ENCODE measurements at regions not wholly inside any gene's neighbourhood (a gene's known extent, or its start where the extent isn't known, plus 50 kb on each side); places are given as distances from the start of the nearest gene placed in this dataset.
"Not testable (repeated sequence)": the region's sequence is repeated elsewhere in the genome, so short reads cannot be mapped to it uniquely, and the experiment has no call there.

DNA sequence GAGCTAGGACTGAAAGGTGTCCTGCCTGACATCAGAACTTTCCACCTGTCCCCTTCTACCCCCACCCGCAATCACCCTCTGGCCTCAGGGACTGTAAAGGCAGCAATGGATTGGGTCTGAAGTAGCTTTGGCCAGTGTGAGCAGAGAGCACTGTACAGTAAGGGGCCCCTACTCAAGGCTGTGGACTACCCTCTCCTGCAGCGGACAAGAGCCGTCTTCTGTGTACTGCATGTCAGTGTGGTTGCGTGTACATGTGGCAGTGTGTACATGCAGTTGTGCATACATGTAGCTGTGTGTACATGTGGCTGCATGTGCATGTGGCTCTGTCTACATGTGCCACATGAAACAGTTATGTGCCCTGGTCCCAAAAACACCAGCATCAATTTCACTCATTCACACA, 205.9 kb upstream of the LINGO1 start:
- no peak for DNase-seq

GRCh38 chr15:77838061-77838460, 205.3 kb upstream of the LINGO1 start:
- DNase-seq = no peak

DNA sequence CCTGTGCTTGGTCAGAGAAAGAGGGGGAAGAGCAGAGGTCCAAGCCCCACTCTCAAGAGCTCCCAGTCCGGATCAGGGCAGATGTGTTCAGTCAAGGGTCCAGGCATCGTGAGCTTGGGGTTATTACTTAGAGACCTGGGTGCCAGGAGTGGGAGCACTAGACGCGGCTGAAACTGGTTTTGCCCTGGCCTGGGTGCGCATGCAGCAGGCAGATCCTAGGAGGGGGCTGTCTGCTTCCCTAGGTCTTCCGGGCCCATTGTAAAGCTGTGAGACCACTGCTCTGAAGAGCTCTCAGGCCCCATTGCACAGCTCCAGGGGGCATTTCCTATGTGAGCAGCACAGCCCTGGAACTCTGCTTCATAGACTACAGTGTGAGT, 204.9 kb upstream of the LINGO1 start:
- no peak for DNase-seq

GRCh38 chr15:77836906-77837648, 204.4 kb upstream of the LINGO1 start:
- no peak for DNase-seq

DNA sequence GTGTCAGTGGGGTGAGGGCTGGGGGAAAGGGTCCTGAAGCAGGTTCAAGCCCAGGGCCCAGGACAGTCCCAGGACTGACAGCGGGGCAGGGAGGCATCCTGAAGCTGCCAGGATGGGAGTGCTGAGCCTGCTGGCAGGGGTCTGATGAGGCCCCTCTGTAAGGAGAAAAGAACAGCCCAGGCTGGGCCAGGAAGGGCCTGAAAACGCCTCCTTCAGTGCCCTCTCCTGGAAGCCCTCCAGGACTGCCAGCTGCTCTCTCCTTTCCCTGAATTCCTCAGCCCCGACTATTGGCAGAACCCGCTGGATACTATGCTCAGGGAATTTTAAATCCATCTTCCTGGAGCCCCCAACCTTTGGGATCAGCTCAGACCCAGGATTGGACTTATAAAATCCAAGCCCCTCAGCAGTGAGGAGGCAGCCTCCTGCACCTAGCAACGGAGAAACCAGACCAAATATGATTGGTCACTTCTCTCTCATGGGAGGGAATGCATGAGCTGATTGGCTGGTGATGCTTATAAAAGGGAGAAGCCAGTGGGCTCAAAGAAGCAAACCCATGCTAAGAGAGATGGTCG, 203.5 kb upstream of the LINGO1 start:
- DNase-seq = no peak

DNA sequence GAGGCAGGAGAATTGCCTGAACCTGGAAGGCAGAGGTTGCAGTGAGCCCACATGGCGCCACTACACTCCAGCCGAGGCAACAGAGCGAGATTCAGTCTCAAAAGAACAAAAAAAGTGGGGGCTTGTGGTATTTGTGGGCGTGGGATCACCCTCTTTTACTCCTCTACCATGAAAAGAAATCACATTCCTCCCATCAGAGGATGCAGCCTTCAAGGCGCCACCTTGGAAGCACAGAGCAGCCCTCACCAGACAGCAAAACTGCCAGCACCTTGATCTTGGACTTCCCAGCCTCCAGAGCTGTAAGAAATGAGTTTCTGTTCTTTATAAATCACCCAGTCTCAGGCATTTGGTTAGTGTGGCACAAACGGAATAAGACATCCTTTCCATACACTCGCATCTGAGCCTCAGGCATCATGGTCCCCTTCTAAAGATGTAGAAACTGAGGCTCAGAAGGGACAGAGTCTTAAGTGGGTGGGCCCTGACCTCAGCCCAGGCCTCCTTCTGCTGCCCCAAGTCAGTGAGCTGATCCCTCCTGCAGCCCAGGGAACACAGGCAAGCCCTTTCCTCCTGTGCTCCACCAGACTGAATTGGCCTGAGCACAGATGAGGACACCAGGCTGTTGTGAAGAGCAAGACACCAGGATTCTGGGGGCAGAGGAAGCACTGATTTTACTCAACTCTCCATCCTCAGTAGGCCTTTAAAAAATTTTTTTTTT, 201.7 kb upstream of the LINGO1 start:
- DNase-seq = no peak

GRCh38 chr15:77832874-77833273, 200.2 kb upstream of the LINGO1 start:
- DNase-seq = no peak

- no peak for DNase-seq
Measured at GRCh38 chr15:77831986-77832385, 199.3 kb upstream of the LINGO1 start.

DNA sequence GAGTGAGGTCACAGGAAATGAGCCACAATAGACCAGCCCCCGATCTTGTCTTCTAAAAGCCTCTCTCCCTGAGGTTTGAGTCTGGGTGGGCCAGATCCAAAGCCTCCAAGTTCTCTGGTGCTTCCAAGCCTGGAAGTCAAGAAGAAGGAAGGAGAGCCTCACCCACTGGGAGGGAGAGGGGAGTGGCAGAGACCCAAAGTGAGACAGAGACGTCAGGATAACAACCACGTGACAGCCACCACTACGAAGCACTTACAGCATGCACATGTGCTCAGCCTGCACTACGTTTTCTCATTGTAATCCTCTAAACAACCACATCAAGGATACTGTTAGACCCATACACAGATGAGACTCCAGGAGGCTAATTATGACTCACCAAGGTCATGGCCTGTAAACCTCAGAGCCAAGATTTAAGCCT, 197.3 kb upstream of the LINGO1 start:
- no peak for DNase-seq

DNA sequence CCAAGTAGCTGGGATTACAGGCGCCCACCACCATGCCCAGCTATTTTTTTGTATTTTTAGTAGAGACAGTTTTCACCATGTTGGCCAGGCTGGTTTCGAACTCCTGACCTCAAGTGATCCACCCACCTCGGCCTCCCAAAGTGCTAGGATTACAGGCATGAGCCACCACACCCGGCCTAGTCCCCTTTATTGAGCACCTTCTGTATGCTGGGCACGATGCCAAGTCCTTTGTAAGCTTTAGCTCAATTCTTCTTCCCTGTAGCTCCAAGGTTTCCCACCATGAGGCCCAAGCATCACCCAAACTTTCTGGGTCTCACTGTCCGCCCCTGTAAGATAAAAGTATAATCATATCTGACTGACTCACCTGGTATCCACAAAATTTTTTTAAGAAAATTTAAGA, 196.6 kb upstream of the LINGO1 start:
- DNase-seq = not testable (repeated sequence)

GRCh38 chr15:77827860-77828259, 195.1 kb upstream of the LINGO1 start:
- DNase-seq = no peak

DNA sequence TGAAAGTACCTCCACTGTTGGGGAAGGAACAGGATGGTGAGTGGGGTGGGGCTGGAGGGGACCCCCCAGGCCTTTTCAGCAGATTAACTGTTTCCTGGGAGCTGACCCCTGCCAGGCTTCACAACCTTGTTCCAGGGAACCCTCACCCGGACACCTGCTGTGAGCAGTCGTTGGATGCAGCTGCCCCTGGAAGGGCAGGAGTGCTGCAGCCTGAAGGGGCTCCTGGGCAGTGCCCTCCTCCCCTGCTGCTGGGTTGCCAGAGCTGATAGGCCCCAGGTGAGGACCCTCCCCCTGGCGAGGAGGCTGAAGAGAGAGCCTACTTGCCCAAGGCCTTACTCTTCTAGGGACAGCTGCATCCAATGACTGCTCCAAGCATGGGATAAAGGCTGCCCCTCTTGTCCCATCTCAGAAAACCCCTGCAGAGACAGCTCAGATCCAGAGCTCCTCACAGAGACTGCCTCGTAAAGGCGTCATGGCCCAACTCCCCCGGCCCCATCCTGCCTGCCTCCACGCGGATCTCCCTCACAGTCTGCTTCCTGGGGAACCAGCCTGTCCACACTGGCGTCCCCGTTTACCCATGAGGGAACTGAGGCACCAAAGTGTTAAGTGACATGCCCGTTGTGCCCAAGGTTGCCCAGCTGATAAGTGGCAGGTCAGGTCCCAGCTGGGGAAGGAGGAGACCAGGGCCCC, 193.4 kb upstream of the LINGO1 start:
- no peak for DNase-seq

DNA sequence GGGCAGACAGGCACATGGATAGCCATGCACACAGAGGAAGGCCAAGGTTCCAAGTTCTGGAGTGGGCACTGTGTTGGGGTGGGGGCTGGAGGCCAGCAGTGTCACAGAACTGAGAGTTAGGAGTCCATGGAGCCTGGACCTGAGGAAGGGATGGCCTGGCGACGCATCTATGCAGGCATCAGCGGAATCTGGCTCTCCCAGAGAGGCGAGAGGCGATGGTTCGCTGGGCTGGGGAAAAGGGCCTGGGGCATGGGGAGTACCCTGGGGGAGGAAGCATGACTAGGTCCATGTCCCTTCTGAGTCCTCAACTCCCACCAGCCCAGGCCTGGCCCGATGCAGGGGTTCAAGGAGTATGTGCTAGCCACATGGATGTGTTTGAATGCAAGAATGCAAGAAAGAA, 192.8 kb upstream of the LINGO1 start:
- no peak for DNase-seq

GRCh38 chr15:77825252-77825542, 192.5 kb upstream of the LINGO1 start:
- DNase-seq = no peak

DNA sequence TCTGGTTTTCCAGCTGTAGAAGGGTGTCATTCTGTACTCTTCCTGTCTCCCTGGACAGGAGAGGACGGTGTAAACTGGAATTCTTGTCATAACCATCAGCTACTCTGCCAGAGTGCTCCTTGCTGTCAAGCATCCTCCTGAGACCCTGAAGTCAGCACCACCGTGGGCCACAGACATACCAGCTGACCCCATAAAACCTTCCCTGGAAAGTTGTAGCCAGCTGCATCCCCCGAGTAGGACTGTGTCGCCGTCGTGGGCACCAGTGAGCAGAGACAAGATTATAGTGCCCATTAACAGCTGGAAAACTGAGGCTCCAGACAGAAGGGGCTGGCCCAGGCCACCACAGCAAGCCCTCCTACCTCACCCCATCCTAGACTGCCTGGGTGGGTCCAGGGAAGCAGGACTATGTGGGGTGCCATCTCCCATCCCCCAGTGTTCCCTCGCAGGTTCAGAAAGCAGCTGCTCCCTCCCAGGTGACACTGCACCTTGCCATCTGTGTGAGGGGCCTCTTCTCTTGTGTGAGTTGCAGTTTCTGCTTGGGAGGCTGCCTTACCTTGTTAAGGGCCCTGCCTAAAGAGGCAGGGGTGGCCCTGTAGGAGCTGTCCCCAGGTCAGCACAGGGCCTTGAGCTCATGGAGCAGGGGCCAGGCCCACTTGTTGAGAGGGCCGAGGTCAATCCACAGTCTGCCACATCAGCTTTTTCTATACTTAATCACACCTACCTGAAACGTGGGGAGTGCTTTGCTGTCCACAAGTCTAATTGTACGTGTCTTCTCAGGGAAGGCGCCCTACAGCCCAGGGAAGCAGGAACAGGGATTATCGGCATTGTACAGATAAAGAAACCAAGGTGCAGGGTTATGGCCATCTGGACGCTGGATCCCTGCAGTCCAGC, 191.9 kb upstream of the LINGO1 start:
- DNase-seq = no peak

- no peak for DNase-seq
Measured at GRCh38 chr15:77823736-77824135, 191.0 kb upstream of the LINGO1 start.

- no peak for DNase-seq
Measured at GRCh38 chr15:77822631-77823230, 190.0 kb upstream of the LINGO1 start.

DNA sequence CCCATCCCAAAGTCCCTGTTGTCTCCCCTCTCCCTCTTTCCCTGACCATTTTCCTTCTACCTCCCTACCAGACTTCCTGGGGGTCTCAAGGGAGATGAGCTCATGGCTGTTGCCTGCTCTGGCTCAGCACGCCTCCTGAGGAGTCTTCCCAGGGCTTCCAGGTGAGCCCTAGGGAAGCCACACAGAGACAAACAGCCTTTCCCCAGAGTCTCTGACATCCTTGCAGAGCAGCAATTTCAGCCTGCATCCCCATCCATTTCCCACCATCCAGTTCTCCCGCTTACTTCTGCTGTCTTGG, 189.2 kb upstream of the LINGO1 start:
- no peak for DNase-seq

DNA sequence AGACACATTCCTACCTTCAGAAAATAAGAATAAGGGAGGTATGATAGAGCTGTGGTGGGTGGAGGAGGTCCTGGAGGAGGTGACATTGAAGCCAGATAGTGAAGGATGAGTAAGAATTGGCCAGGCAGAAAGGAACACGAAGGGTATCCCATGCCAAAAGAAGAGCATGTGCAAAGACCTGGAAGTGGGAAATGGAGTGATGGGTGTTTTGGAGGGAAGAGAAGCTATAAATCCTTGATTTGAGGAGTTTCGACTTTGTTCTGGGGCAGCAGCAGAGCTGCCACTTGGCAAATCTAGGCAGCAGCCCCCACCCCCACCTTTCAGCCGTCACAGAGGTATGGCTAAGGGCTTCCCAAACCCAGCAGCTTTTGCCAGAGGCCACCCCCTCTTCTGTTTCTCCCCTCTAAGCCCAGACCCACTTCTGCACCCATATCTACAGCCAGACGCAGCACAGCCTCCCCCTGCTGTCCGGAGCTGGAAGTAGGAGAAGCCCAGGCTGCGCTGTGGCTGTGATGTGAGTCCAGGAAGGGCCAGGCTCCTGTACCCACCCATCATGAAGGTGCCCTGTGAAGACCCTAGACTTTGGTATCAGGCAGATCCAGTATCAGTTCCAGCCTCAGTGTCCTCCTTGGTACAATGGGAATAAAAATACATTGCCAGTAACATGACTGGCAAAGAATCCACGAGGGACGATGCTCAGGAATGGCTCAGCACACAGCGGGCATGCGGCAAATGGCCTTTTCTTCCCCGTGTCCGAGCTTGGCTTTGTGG, 188.7 kb upstream of the LINGO1 start:
- no peak for DNase-seq

DNA sequence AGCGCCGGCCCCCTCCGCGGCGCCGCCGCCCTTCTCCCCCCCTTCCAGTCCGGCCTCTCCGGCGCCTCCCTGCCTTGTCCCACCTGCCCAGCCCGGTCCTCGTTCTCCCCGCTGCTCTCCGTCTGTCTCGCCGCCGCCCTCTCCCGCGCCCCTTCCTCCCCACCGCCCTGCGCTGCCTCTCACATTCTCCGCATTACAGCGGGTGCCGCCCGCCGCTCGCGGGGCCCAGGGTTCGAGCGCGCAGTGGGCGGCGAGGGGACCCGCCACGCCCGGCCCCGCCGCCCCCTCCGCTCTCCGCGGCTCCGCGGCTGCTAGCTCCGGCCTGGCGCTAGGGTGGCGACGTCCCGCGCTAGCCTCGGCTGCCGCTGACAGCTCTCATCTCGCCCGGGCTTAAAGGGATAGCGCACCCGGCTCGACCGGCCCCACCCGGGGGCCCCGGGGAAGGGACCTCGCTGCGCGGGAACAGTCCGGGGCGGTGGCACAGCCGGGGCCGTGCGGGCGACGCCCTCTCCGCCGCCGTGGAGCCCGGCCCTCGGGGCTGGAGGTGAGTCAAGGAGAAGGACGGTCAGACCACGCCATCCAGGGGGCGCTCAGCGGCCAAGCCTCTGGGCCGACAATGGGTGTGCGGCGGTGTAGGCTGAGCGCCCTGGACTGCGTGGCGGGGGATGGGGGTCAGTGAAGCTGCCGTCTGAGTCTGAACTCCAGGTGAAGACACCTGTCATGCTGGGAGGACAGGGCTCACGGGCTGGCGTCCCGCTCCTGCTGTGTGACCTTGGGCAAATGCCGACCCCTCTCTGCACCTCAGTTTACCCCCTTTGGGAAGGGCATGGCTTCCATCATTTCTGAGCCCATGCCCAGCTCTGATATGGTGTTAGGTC, 187.4 kb upstream of the LINGO1 start:
- no peak for DNase-seq
